Putamen (tissue), 1 donor: ENCODE measurements at regions not wholly inside any gene's neighbourhood (a gene's known extent, or its start where the extent isn't known, plus 50 kb on each side); places are given as distances from the start of the nearest gene placed in this dataset.

Source experiments
- DNase-seq: peaks from one replicate; pipeline ENCODE4 v3.0.0-alpha.2; 2016; ENCODE audit warnings: low spot score

GRCh38 chr17:73983621-73984400 lies 219.7 kb upstream of the RPL38 start:
- no peak for DNase-seq

- DNase-seq, result no peak
Observed at GRCh38 chr17:73984941-73985340, 218.5 kb upstream of the RPL38 start.

- DNase-seq, result no peak
Observed at GRCh38 chr17:73985466-73986015, 217.9 kb upstream of the RPL38 start.

GRCh38 chr17:73986641-73987177 lies 216.8 kb upstream of the RPL38 start:
- DNase-seq, result no peak

GRCh38 chr17:73987395-73987794 lies 216.1 kb upstream of the RPL38 start:
- DNase-seq, result no peak

GRCh38 chr17:73987845-73988509 lies 215.5 kb upstream of the RPL38 start:
- DNase-seq, result no peak

GRCh38 chr17:73989671-73990070 lies 213.8 kb upstream of the RPL38 start:
- no peak for DNase-seq

- no peak for DNase-seq
Observed at GRCh38 chr17:73990290-73990689, 213.2 kb upstream of the RPL38 start.

GRCh38 chr17:73991260-73991659 lies 212.2 kb upstream of the RPL38 start:
- no peak for DNase-seq

GRCh38 chr17:73994946-73995345 lies 208.5 kb upstream of the RPL38 start:
- DNase-seq, result no peak

GRCh38 chr17:73997059-73997458 lies 206.4 kb upstream of the RPL38 start:
- DNase-seq, result no peak

- no peak for DNase-seq
Observed at GRCh38 chr17:73998249-73998648, 205.2 kb upstream of the RPL38 start.

GRCh38 chr17:73998653-73999645 lies 204.5 kb upstream of the RPL38 start:
- DNase-seq, result no peak

- no peak for DNase-seq
Observed at GRCh38 chr17:74001145-74001544, 202.3 kb upstream of the RPL38 start.

GRCh38 chr17:74002241-74002640 lies 201.2 kb upstream of the RPL38 start:
- DNase-seq, result no peak

- DNase-seq, result no peak
Observed at GRCh38 chr17:74004056-74004455, 199.4 kb upstream of the RPL38 start.

GRCh38 chr17:74005790-74006189 lies 197.7 kb upstream of the RPL38 start:
- DNase-seq, result no peak

GRCh38 chr17:74006371-74006770 lies 197.1 kb upstream of the RPL38 start:
- DNase-seq, result no peak

GRCh38 chr17:74008196-74008595 lies 195.3 kb upstream of the RPL38 start:
- no peak for DNase-seq

GRCh38 chr17:74009056-74009625 lies 194.3 kb upstream of the RPL38 start:
- no peak for DNase-seq

- no peak for DNase-seq
Observed at GRCh38 chr17:74010903-74011302, 192.6 kb upstream of the RPL38 start.
